NCI-H2029 treated with DMSO at 0.1 percent for 48 hours (cell line): ENCODE measurements at regions not wholly inside any gene's neighbourhood (a gene's known extent, or its start where the extent isn't known, plus 50 kb on each side); places are given as distances from the start of the nearest gene placed in this dataset.

Experiments used
- DNase-seq: peaks from one replicate; lab custom pipeline; 2025; lab: John Stamatoyannopoulos, UW

DNA sequence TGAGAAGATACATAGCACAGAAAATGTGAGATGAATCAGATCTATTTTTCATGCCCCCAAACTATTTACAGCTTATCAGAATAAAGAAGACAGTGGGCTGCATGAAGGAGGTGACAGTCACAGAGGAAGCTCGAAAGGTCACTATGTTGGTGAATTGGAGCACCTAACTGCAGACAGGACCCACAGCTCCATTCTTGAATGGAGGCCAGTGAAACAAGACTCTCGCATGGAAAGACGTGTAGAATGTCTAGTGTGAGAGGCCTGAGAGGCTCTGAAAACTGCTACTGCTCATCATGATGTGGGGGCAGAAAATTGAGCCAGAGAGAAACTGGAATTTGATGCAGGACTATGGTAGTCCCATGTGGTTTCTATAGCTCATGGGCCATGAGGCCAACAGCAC, 60.3 kb upstream of the CCDC190 start:
- DNase-seq, result no peak

DNA sequence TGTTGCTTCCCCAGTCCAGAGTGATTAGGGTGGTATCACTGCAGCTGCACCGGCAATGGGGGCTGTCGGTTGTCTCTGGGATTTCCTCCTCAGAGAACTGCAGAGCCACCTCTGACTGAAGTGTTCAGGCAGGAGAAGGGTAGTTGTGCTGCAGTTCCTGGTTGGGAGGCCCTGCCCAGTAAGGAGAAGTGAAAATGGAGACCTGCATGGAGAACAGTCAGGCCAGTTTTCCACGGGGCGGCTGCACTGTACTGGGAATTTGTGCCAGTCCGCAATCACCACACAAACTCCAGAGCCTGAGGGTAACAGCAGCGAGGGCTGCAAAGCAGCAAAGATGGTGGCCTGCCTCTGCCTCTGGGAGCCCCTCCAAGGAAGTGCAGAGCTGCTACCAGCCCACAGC, 58.1 kb upstream of the CCDC190 start:
- no peak for DNase-seq

DNA sequence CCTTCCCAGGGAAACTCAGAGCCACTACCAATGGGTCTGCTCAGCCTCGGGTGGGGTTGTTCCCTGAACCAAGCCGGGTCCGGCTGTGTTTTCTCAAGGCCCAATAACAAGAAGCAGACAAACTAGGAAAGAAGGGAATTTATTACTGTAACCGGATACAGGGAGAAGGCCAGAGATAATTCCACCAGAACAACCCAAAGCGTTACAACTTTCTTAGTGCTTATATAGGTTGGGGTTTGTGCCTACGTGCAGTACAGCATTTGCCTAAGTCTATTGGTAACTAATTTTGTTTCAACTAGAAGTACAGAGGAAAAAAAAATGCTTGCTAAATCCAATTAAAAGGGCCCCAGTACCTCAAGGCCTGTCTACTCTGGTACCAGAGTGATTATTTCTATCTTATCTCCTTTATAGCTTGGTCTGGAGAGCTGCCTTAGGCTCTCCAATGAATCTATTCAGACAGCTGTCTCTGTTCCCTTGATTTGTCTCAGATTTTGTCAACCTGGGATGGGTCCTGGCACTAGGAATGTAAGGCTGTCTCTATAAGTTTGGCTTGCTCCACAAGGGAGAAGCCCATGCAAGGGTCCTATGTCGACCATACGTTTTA, 57.3 kb upstream of the CCDC190 start:
- no peak for DNase-seq

DNA sequence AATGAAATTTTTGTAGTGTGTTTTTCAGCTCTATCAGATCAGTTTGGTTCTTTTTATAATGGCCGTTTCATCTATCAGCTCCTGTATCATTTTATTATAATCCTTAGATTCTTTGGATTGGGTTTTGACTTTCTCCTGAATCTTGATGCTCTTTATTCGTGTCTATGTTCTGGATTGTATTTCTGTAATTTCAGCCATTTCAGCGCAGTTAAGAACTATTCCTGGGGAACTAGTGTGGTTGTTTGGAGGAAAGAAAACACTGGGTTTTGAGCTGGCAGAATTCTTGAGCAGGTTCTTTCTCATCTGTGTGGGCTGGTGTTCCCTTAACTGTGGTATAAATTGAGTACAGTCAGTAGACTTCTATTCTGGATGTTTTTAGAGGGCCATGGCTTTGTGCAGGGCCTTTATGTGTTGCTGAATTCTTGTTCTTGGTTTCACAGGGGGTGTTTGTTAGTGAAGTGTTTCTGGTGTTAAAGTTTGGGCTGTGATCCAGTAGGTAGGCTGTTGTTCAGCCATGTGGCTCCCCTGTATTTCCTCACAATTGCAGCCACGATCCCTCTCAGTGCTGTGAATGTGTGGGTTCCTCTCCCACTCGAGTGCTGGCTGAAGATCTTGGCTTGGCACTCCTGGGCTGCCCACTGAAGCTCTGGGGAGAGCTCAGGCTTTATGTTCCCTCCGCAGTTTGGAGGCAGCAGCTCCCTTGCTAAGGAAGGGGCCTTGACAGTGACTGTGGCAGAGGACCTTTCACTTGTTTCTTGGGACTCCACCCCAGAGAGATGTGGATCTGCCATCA, 56.0 kb upstream of the CCDC190 start:
- no peak for DNase-seq

DNA sequence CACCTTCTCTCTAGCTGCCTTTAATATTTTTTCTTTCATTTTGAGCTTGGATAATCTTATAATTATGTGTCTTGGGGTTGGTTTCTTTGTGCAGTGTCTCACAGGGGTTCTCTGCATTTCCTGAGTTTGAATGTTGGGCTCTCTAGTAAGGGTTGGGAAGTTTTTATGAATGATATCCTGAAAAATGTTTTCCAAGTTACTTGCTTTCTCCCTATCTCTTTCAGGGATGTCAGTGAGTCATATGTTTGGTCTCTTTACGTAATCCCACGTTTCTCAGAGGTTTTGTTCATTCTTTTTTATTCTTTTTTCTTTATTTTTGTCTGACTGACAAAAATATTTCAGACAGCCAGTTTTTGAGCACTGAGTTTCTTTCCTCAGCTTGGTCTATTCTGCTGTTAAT, 55.4 kb upstream of the CCDC190 start:
- no peak for DNase-seq

DNA sequence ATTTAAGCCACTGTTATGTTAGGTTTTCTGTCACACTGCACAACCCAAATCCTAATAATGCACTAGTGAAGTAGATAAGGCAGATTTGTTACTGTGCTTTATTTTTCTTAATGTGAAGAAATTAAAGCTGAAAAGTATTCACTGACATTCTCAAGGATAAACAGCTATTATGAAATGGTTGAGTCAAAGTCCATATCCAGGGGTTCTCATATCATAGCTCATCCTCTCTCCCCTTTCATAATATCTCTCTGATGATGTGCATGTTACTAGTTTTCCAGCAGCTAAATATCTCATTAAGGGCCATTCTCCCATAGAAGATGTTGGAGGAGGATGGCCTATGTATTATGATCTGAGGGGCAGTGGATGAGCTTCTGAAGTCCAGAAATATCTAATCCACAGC, 53.6 kb upstream of the CCDC190 start:
- DNase-seq, result no peak

DNA sequence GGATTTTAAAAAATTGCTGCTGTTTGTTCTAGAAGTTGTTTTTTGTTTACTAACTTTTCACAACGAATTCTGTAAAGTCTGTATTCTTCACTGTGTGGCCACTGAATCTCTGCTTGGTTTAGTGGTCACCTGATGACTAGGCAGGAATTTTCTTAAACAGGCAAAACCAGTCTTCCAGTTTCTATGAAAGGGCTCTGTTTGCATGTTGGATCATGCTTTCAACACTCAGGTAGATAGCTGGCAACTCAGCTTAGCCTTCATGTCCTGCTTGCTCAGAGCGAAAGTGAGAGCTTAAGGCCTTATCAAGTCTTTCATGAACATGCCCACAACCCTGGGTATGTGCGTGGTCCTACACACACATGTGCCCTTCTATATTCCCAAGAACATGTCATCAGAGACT, 52.4 kb upstream of the CCDC190 start:
- no peak for DNase-seq

DNA sequence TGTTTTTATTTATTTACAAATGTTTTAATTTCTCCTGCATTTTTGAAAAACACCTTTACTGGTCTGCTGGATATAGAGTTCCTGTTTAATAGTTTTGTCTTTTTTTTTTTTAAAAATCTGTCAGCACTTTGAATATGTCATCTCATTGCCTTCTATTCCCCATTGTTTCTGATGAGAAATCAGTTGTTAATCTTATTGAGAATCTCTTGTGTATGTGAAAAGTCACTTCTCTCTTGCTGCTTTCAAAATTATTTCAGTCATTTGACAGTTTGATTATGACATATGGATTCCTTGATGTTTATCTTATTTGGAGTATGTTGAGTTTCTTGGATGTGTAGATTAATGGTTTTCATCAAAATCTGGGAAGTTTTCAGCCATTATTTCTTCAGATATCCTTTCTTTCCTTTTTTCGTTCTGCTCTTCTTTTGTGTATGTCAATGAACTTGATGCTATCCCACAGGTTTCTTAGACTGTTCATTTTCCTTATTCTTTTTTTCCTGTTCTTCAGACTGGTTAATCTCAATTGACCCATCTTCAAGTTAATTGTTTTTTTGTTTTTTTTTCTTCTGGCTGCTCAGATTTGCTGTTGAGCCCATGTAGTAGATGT, 51.2 kb upstream of the CCDC190 start:
- no peak for DNase-seq
